OCI-LY7 (cell line): ENCODE measurements at regions not wholly inside any gene's neighbourhood (a gene's known extent, or its start where the extent isn't known, plus 50 kb on each side); places are given as distances from the start of the nearest gene placed in this dataset.

Experiments used
- BruUV-seq: library from RNA; stranded (reverse); fragments of 400-500 nt; replicated peaks from 2 replicates; lab custom pipeline; 2021; lab: Mats Ljungman, UMichigan
- CTCF ChIA-PET: fragments of 300-600 bp; sonication (Branson Sonifier 250); formaldehyde crosslinking; loops from one replicate; lab custom pipeline; 2022; ENCODE audit warnings: antibody characterized with exemption; ENCODE audit not compliant: unreplicated experiment; lab: Charles Lee
- POLR2A ChIA-PET: fragments of 300-600 bp; sonication (Branson Sonifier 250); formaldehyde crosslinking; loops from one replicate; lab custom pipeline; 2022; ENCODE audit warnings: antibody characterized with exemption; lab: Charles Lee
- DNase-seq: peaks from one replicate; pipeline ENCODE4 v3.0.0-alpha.2; 2015; ENCODE audit warnings: low spot score
- H2AFZ ChIP-seq: fragments of 200-600 bp; sonication (generic), shearing (Covaris generic); 2 replicates; pipeline ENCODE4 v1.6.1; 2014; ENCODE audit warnings: mild to moderate bottlenecking, antibody characterized with exemption, low read length, moderate library complexity
- H3K27ac ChIP-seq: fragments of 200-600 bp; sonication (generic); 2 replicates; pipeline ENCODE4 v1.5.1; 2014; ENCODE audit warnings: mixed run types, low read depth, mild to moderate bottlenecking, moderate library complexity, low read length, inconsistent platforms; ENCODE audit not compliant: poor library complexity, severe bottlenecking
- H3K36me3 ChIP-seq: fragments of 200-600 bp; sonication (generic); 2 replicates; pipeline ENCODE4 v1.6.1; 2014; ENCODE audit warnings: mild to moderate bottlenecking, antibody characterized with exemption, low read length, moderate library complexity, mixed read lengths; ENCODE audit not compliant: insufficient read depth
- H3K4me1 ChIP-seq: fragments of 200-600 bp; sonication (generic); 2 replicates; pipeline ENCODE4 v1.5.1; 2014; ENCODE audit warnings: mild to moderate bottlenecking, low read length; ENCODE audit not compliant: insufficient read depth, poor library complexity, severe bottlenecking
- H3K4me2 ChIP-seq: fragments of 200-600 bp; sonication (generic); 2 replicates; pipeline ENCODE4 v1.6.1; 2014; ENCODE audit warnings: mild to moderate bottlenecking, low read length
- H3K4me3 ChIP-seq: fragments of 200-600 bp; sonication (generic); 2 replicates; pipeline ENCODE4 v1.5.1; 2014; ENCODE audit warnings: mild to moderate bottlenecking, low read depth, low read length; ENCODE audit not compliant: poor library complexity, severe bottlenecking
- H3K79me2 ChIP-seq: fragments of 200-600 bp; sonication (generic); 2 replicates; pipeline ENCODE4 v1.6.1; 2016; ENCODE audit warnings: low read depth, mild to moderate bottlenecking, low read length, moderate library complexity, mixed read lengths; ENCODE audit not compliant: insufficient read depth
- H3K9me2 ChIP-seq: fragments of 200-600 bp; sonication (generic); 2 replicates; pipeline ENCODE4 v1.6.1; 2016; ENCODE audit warnings: mild to moderate bottlenecking, low read length, mixed read lengths; ENCODE audit not compliant: insufficient read depth
- H3K9me3 ChIP-seq: fragments of 200-600 bp; sonication (generic); 2 replicates; pipeline ENCODE4 v1.6.1; 2014; ENCODE audit warnings: mild to moderate bottlenecking, mixed run types, low read length, mixed read lengths
- H4K20me1 ChIP-seq: fragments of 200-600 bp; sonication (generic); 2 replicates; pipeline ENCODE4 v1.6.1; 2014; ENCODE audit warnings: mild to moderate bottlenecking, antibody characterized with exemption, low read length, moderate library complexity, mixed read lengths; ENCODE audit not compliant: insufficient read depth
- CTCF ChIP-seq: fragments of 200-600 bp; sonication (generic); conservative IDR thresholded peaks from 2 replicates; pipeline ENCODE4 v1.5.1; 2014; ENCODE audit warnings: mild to moderate bottlenecking, antibody characterized with exemption, low read length, moderate library complexity, mixed read lengths
- EZH2phosphoT487 ChIP-seq: fragments of 200-600 bp; sonication (generic); IDR thresholded peaks from 2 replicates; pipeline ENCODE4 v1.6.1; 2018; ENCODE audit warnings: low read depth, borderline replicate concordance, mild to moderate bottlenecking, mixed run types, antibody characterized with exemption, low read length, moderate library complexity, mixed read lengths
- intact Hi-C: fragments of 100-400 bp; cut with micrococcal nuclease; formaldehyde crosslinking; loops from one replicate; pipeline ENCODE4 v1.10.0; 2022; ENCODE audit not compliant: unreplicated experiment

DNA sequence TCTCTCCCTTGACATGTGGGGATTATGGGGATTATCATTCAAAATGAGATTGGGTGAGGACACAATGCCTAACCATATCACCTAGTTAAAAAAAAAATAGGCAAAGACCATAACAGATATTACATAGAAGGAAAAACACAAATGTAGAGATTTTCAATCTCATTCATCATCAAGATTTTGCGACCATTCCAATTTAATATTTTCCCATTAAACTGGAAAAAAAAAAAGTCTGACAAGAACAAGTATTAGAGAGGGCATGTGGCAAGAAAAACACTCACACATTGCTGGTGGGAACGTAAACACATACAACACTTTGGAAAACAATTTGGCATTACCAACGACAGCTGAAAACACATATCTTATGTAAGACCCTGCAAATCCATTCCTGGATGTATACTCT is 71.0 kb upstream of the MYCN start:
- H3K9me3 ChIP-seq: no peaks in the 10 kb centered on the region
- H3K9me2 ChIP-seq: no peaks in the 10 kb centered on the region
- no peak overlapping the region for H3K4me2 ChIP-seq
- H2AFZ ChIP-seq: no peak overlapping the region
- H3K27ac ChIP-seq: no peak overlapping the region
- H3K36me3 ChIP-seq: no peaks in the 10 kb centered on the region
- BruUV-seq: no TSS peak
- CTCF ChIA-PET: no interaction called here
- no peaks in the 10 kb centered on the region for H3K79me2 ChIP-seq
- no peaks in the 10 kb centered on the region for H4K20me1 ChIP-seq
- TF ChIP-seq EZH2phosphoT487 (no peak), CTCF (no peak)
- DNase-seq: no peak
- POLR2A ChIA-PET: no interaction called here
- no peaks in the 10 kb centered on the region for H3K4me1 ChIP-seq
- intact Hi-C loops: no loop called here
- H3K4me3 ChIP-seq: no peak overlapping the region

GRCh38 chr2:15869871-15870270 is 70.5 kb upstream of the MYCN start:
- no peaks in the 10 kb centered on the region for H4K20me1 ChIP-seq
- no peak overlapping the region for H3K4me3 ChIP-seq
- intact Hi-C loops: no loop called here
- BruUV-seq: no TSS peak
- no peaks in the 10 kb centered on the region for H3K79me2 ChIP-seq
- H3K9me2 ChIP-seq: no peaks in the 10 kb centered on the region
- H3K27ac ChIP-seq: no peak overlapping the region
- no peak for TF ChIP-seq CTCF
- TF ChIP-seq EZH2phosphoT487: no peak
- ChIA-PET POLR2A (no interaction called here), CTCF (no interaction called here)
- H3K4me1 ChIP-seq: no peaks in the 10 kb centered on the region
- H3K4me2 ChIP-seq: no peak overlapping the region
- no peaks in the 10 kb centered on the region for H3K36me3 ChIP-seq
- no peak overlapping the region for H2AFZ ChIP-seq
- H3K9me3 ChIP-seq: no peaks in the 10 kb centered on the region
- no peak for DNase-seq

- no peak overlapping the region for H2AFZ ChIP-seq
- CTCF ChIA-PET: no interaction called here
- no peaks in the 10 kb centered on the region for H3K4me1 ChIP-seq
- H3K4me3 ChIP-seq: no peak overlapping the region
- no peak overlapping the region for H3K27ac ChIP-seq
- no peaks in the 10 kb centered on the region for H3K9me3 ChIP-seq
- H3K79me2 ChIP-seq: no peaks in the 10 kb centered on the region
- no peaks in the 10 kb centered on the region for H3K9me2 ChIP-seq
- no peaks in the 10 kb centered on the region for H4K20me1 ChIP-seq
- no peaks in the 10 kb centered on the region for H3K36me3 ChIP-seq
- no peak for TF ChIP-seq EZH2phosphoT487
- no peak for TF ChIP-seq CTCF
- intact Hi-C loops: no loop called here
- H3K4me2 ChIP-seq: no peak overlapping the region
- POLR2A ChIA-PET: no interaction called here
- DNase-seq: no peak
- BruUV-seq: no TSS peak
Observed at GRCh38 chr2:15870565-15870964, 69.8 kb upstream of the MYCN start.
